ENCODE measurements at regions not wholly inside any gene's neighbourhood (a gene's known extent, or its start where the extent isn't known, plus 50 kb on each side); places are given as distances from the start of the nearest gene placed in this dataset.
"Not testable (repeated sequence)": the region's sequence is repeated elsewhere in the genome, so short reads cannot be mapped to it uniquely, and the experiment has no call there.

DNA sequence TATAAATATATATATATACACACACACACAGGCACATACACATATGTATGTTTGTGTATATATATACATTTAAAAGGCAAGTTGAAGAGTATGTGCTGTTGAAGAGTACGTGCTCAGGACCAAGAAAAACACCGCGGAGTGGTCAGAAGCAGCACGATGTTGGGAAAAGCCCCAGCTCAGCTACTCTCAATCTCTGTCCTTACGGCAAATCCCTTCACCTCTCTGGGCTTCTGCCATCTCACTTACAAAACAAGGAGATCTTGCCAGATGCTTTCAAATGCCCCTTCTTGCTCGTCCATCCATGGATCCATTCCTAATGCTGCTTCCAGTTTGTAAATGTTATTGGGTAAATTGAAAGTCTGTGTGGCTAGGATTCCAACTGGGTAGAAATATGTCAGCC, 333.9 kb downstream of the BCL11A start:
- TF ChIP-seq CTCF (IDR thresholded peaks at IDR 0.05; ENCODE audit: insufficient read depth, low read length) = no peak
- no peak for DNase-seq (ENCODE audit: low read depth)
- no peak overlapping the region for H3K4me3 ChIP-seq (ENCODE audit: low read depth, low read length)

DNA sequence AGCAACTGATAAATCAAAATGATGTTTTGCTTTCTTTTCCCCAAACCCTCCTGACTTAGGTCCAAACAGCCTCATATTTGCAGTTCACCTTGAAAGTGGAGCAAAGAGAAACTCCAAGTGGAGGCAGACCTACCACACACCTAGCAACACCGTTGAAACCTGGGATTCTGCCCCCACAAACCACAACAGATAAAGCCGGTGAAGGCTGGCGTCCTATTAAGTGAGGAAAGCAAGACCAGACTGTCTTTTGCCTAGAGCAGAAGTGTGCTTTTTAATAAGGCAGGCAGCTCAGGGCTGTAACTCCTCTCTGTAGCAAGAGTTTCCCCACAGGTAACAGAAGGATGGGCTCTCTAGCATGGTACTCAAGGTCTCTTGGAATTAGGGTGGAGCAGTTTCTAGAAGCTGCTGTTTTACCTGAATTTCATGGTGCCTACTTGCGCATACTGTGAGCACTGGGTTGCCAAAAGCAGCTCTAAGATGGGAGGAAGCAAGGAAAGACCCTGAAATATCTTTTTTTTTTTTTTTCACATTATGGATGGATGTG, 336.9 kb downstream of the BCL11A start:
- TF ChIP-seq CTCF (IDR thresholded peaks at IDR 0.05; ENCODE audit: insufficient read depth, low read length) = no peak
- H3K4me3 ChIP-seq (ENCODE audit: low read depth, low read length) = no peak overlapping the region
- DNase-seq (ENCODE audit: low read depth) = no peak

DNA sequence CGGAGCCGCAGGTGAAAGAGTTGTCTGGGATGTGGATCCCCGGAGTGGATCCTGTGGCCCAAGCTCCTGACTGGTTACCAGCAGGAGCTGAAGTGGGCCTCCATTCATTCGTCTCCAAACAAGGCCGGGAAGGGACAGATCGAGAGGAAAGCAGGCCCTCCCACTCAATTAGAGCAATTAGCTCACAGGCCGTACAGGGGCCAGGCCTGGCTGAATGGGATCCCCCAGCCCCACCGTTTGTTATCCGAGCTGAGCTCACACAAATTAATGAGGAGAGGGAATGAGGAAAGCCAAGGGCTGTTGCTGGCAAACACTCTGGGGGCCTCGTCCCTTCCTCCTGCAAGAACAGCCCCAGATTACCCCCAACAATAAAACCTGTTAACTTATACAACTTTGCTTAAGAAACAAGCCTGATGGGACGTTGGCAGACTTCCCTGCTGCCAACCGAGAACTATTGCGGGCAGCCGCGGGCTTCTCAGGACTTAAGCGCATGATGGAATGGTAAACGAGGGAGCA, 338.0 kb downstream of the BCL11A start:
- DNase-seq (ENCODE audit: low read depth) = no peak
- no peak overlapping the region for H3K4me3 ChIP-seq (ENCODE audit: low read depth, low read length)
- TF ChIP-seq CTCF (IDR thresholded peaks at IDR 0.05; ENCODE audit: insufficient read depth, low read length) = no peak

DNA sequence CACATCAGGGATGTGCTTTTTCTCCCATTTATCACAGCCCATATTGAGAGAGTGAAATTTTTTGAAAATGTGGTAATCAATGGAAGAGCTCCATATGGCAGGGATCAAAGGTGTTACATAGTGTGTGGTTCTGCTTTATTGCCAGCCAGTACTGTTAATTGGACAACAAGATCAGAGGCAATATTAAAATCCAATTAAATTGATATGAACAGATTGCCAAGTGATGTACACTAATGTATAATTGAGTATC, 338.9 kb downstream of the BCL11A start:
- no peak for DNase-seq (ENCODE audit: low read depth)
- H3K4me3 ChIP-seq (ENCODE audit: low read depth, low read length) = no peak overlapping the region
- TF ChIP-seq CTCF (IDR thresholded peaks at IDR 0.05; ENCODE audit: insufficient read depth, low read length) = no peak

- no peak for TF ChIP-seq CTCF (IDR thresholded peaks at IDR 0.05; ENCODE audit: insufficient read depth, low read length)
- H3K4me3 ChIP-seq (ENCODE audit: low read depth, low read length) = no peak overlapping the region
- DNase-seq (ENCODE audit: low read depth) = no peak
Measured at GRCh38 chr2:60213865-60214625, 339.4 kb downstream of the BCL11A start.

GRCh38 chr2:60212181-60212945, 341.1 kb downstream of the BCL11A start:
- no peak for DNase-seq (ENCODE audit: low read depth)
- no peak for TF ChIP-seq CTCF (IDR thresholded peaks at IDR 0.05; ENCODE audit: insufficient read depth, low read length)
- no peak overlapping the region for H3K4me3 ChIP-seq (ENCODE audit: low read depth, low read length)

GRCh38 chr2:60189006-60189405, 364.4 kb downstream of the BCL11A start:
- not testable (repeated sequence) for H3K4me3 ChIP-seq (ENCODE audit: low read depth, low read length); DNase-seq (ENCODE audit: low read depth)

All from fibroblast of the aortic adventitia (primary cell).